ENCODE measurements at regions not wholly inside any gene's neighbourhood (a gene's known extent, or its start where the extent isn't known, plus 50 kb on each side); places are given as distances from the start of the nearest gene placed in this dataset.

DNA sequence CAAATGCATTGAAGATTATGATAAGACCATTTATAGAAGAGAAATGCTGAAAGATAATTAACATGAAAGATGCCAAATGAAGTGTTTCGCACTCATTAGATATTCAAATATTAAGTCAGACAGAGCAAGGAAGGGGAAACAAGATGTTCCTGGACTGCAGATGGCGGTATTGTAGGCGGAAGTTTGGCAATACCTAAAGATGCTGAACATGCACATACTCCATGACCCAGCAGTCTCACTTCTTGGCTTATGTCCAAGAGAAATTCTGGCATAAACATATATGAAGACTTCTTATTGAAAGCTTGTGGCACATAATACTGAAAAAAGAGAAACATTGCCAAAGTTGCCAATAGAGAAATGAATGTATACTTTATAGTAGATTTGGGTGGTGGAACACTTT is 325.4 kb upstream of the SEMA3C start:
- TF ChIP-seq EZH2 (IDR thresholded peaks at IDR 0.05; ENCODE audit: insufficient read depth, poor library complexity, severe bottlenecking) (no peak), EZH2phosphoT487 (IDR thresholded peaks at IDR 0.05; ENCODE audit: insufficient read depth, low read depth) (no peak)
